Trophoblast cell (in vitro differentiated cells and primary cell): ENCODE measurements at regions not wholly inside any gene's neighbourhood (a gene's known extent, or its start where the extent isn't known, plus 50 kb on each side); places are given as distances from the start of the nearest gene placed in this dataset.

ENCODE experiments used
- DNase-seq, 2 donors: peaks; one replicate each; pipeline ENCODE4 v3.0.0-alpha.2; 2016
- H2AFZ ChIP-seq: 2 replicates; pipeline ENCODE4 v1.6.1; 2013; ENCODE audit warnings: low read length, moderate library complexity, mild to moderate bottlenecking; ENCODE audit not compliant: insufficient read depth, poor library complexity
- H2AK5ac ChIP-seq: 2 replicates; pipeline ENCODE4 v1.6.1; 2013; ENCODE audit warnings: mild to moderate bottlenecking, low read length
- H2BK120ac ChIP-seq: 2 replicates; pipeline ENCODE4 v1.6.1; 2013; ENCODE audit warnings: low read length, mild to moderate bottlenecking, moderate library complexity; ENCODE audit not compliant: insufficient read depth, poor library complexity
- H2BK12ac ChIP-seq: 2 replicates; pipeline ENCODE4 v1.6.1; 2013; ENCODE audit warnings: mild to moderate bottlenecking, low read length, moderate library complexity
- H2BK5ac ChIP-seq: 2 replicates; pipeline ENCODE4 v1.6.1; 2013; ENCODE audit warnings: low read length, low read depth, moderate library complexity, mild to moderate bottlenecking; ENCODE audit not compliant: poor library complexity
- H3K14ac ChIP-seq: 2 replicates; pipeline ENCODE4 v1.6.1; 2013; ENCODE audit warnings: mild to moderate bottlenecking, low read length
- H3K18ac ChIP-seq: 2 replicates; pipeline ENCODE4 v1.6.1; 2013; ENCODE audit warnings: mild to moderate bottlenecking, low read length
- H3K23ac ChIP-seq: 2 replicates; pipeline ENCODE4 v1.6.1; 2013; ENCODE audit warnings: low read length
- H3K27ac ChIP-seq: 2 replicates; pipeline ENCODE4 v1.5.1; 2013; ENCODE audit warnings: low read depth, mild to moderate bottlenecking, inconsistent platforms, low read length, moderate library complexity
- H3K27me3 ChIP-seq: 2 replicates; pipeline ENCODE4 v1.6.1; 2013; ENCODE audit warnings: inconsistent platforms, mild to moderate bottlenecking, low read length, moderate library complexity; ENCODE audit not compliant: insufficient read depth
- H3K36me3 ChIP-seq, 2 experiments: 1 replicate in 1 of 2; 2 replicates in 1 of 2; pipeline ENCODE4 v1.6.1; 2013; ENCODE audit warnings: low read length in 2 of 2, mild to moderate bottlenecking in 2 of 2, moderate library complexity in 1 of 2; ENCODE audit not compliant: insufficient read depth in 2 of 2, control insufficient read depth in 1 of 2
- H3K4ac ChIP-seq: 2 replicates; pipeline ENCODE4 v1.6.1; 2013; ENCODE audit warnings: low read depth, mild to moderate bottlenecking, low read length, moderate library complexity
- H3K4me1 ChIP-seq, 2 experiments: 1 replicate in 1 of 2; 2 replicates in 1 of 2; pipeline ENCODE4 v1.6.1; 2013; ENCODE audit warnings: low read length in 2 of 2, mild to moderate bottlenecking in 2 of 2, moderate library complexity in 1 of 2; ENCODE audit not compliant: insufficient read depth in 2 of 2, control insufficient read depth in 1 of 2
- H3K4me2 ChIP-seq: 2 replicates; pipeline ENCODE4 v1.6.1; 2013; ENCODE audit warnings: inconsistent platforms, mild to moderate bottlenecking, low read length, moderate library complexity
- H3K4me3 ChIP-seq: 2 replicates; pipeline ENCODE4 v1.5.1; 2013; ENCODE audit warnings: mild to moderate bottlenecking, low read depth, low read length, inconsistent platforms
- H3K79me1 ChIP-seq: one replicate; pipeline ENCODE4 v1.6.1; 2013; ENCODE audit warnings: low read length
- H3K79me2 ChIP-seq: 2 replicates; pipeline ENCODE4 v1.6.1; 2013; ENCODE audit warnings: low read length, mild to moderate bottlenecking; ENCODE audit not compliant: control insufficient read depth, insufficient read depth, poor library complexity
- H3K9ac ChIP-seq: 2 replicates; pipeline ENCODE4 v1.6.1; 2013; ENCODE audit warnings: mild to moderate bottlenecking, low read length
- H3K9me3 ChIP-seq: 2 replicates; pipeline ENCODE4 v1.6.1; 2013; ENCODE audit warnings: low read depth, mild to moderate bottlenecking, control low read depth, inconsistent platforms, low read length; ENCODE audit not compliant: insufficient read depth
- H4K12ac ChIP-seq: 2 replicates; pipeline ENCODE4 v1.6.1; 2013; ENCODE audit warnings: low read depth, mild to moderate bottlenecking, low read length, moderate library complexity
- H4K8ac ChIP-seq: 2 replicates; pipeline ENCODE4 v1.6.1; 2013; ENCODE audit warnings: low read depth, mild to moderate bottlenecking, low read length, moderate library complexity
- H4K91ac ChIP-seq: one replicate; pipeline ENCODE4 v1.6.1; 2013; ENCODE audit warnings: low read depth, mild to moderate bottlenecking, low read length, moderate library complexity
- WGBS: extraction: QIAGEN DNeasy Blood & Tissue Kit; methylation state at CpG from one replicate; pipeline ENCODE4 v1.1.7; 2013; ENCODE audit warnings: missing lambda C conversion rate; ENCODE audit not compliant: insufficient read length, insufficient coverage; ENCODE audit errors: extremely low coverage; 5-methylcytosine and 5-hydroxymethylcytosine counted together

GRCh38 chr18:78603102-78603983 is 376.3 kb upstream of the SALL3 start:
- no peak overlapping the region for H3K4me3 ChIP-seq
- no peak overlapping the region for H3K14ac ChIP-seq
- no peak overlapping the region for H2BK5ac ChIP-seq
- H3K9me3 ChIP-seq, result peaks cover 16% of the 10 kb centered on the region
- no peaks in the 10 kb centered on the region for H3K79me2 ChIP-seq
- no peak overlapping the region for H3K27ac ChIP-seq
- no peak overlapping the region for H3K4me2 ChIP-seq
- H4K91ac ChIP-seq, result no peak overlapping the region
- no peaks in the 10 kb centered on the region for H3K27me3 ChIP-seq
- no peak overlapping the region for H4K8ac ChIP-seq
- no peak overlapping the region for H4K12ac ChIP-seq
- no peak overlapping the region for H3K23ac ChIP-seq
- no peak overlapping the region for H3K9ac ChIP-seq
- no peak overlapping the region for H3K4ac ChIP-seq
- H3K4me1 ChIP-seq, result peaks cover 0 to 2% of the 10 kb centered on the region in 2 experiments
- WGBS, result no CpG with 5 or more reads among the region's 25 CpGs
- H2AK5ac ChIP-seq, result no peak overlapping the region
- no peak overlapping the region for H2BK120ac ChIP-seq
- DNase-seq, result no peak
- H3K18ac ChIP-seq, result no peak overlapping the region
- H2AFZ ChIP-seq, result no peak overlapping the region
- H3K36me3 ChIP-seq, result no peaks in the 10 kb centered on the region
- no peak overlapping the region for H2BK12ac ChIP-seq
- no peaks in the 10 kb centered on the region for H3K79me1 ChIP-seq

GRCh38 chr18:78605255-78605654 is 374.4 kb upstream of the SALL3 start:
- H4K91ac ChIP-seq, result no peak overlapping the region
- H2BK5ac ChIP-seq, result no peak overlapping the region
- H3K27ac ChIP-seq, result no peak overlapping the region
- H3K27me3 ChIP-seq, result no peaks in the 10 kb centered on the region
- H3K9me3 ChIP-seq, result peaks cover 14% of the 10 kb centered on the region
- H3K9ac ChIP-seq, result no peak overlapping the region
- peaks cover 0 to 2% of the 10 kb centered on the region in 2 experiments for H3K4me1 ChIP-seq
- no peak overlapping the region for H4K12ac ChIP-seq
- DNase-seq, result no peak
- H3K4me2 ChIP-seq, result no peak overlapping the region
- no peak overlapping the region for H4K8ac ChIP-seq
- H3K36me3 ChIP-seq, result no peaks in the 10 kb centered on the region
- H3K79me1 ChIP-seq, result no peaks in the 10 kb centered on the region
- H3K14ac ChIP-seq, result no peak overlapping the region
- H2BK120ac ChIP-seq, result no peak overlapping the region
- no peak overlapping the region for H2AK5ac ChIP-seq
- WGBS, result no CpG with 5 or more reads among the region's 16 CpGs
- H3K4me3 ChIP-seq, result no peak overlapping the region
- no peak overlapping the region for H3K18ac ChIP-seq
- H3K4ac ChIP-seq, result no peak overlapping the region
- H3K79me2 ChIP-seq, result no peaks in the 10 kb centered on the region
- H2AFZ ChIP-seq, result no peak overlapping the region
- no peak overlapping the region for H3K23ac ChIP-seq
- H2BK12ac ChIP-seq, result no peak overlapping the region

GRCh38 chr18:78607221-78607620 is 372.4 kb upstream of the SALL3 start:
- Histone ChIP-seq H2BK12ac (no peak overlapping the region), H3K9me3 (peaks cover 14% of the 10 kb centered on the region), H3K27me3 (no peaks in the 10 kb centered on the region), H2AFZ (no peak overlapping the region), H3K79me1 (no peaks in the 10 kb centered on the region), H3K9ac (no peak overlapping the region), H3K4me1 (peaks cover 0 to 2% of the 10 kb centered on the region in 2 experiments), H3K4me2 (no peak overlapping the region), H2AK5ac (no peak overlapping the region), H2BK120ac (no peak overlapping the region), H3K4me3 (no peak overlapping the region), H4K91ac (no peak overlapping the region), H3K79me2 (no peaks in the 10 kb centered on the region), H3K23ac (no peak overlapping the region), H4K12ac (no peak overlapping the region), H2BK5ac (no peak overlapping the region), H3K36me3 (no peaks in the 10 kb centered on the region), H3K14ac (no peak overlapping the region), H3K4ac (no peak overlapping the region), H3K18ac (no peak overlapping the region), H4K8ac (no peak overlapping the region), H3K27ac (no peak overlapping the region)
- no peak for DNase-seq
- WGBS, result no CpG with 5 or more reads among the region's 17 CpGs

DNA sequence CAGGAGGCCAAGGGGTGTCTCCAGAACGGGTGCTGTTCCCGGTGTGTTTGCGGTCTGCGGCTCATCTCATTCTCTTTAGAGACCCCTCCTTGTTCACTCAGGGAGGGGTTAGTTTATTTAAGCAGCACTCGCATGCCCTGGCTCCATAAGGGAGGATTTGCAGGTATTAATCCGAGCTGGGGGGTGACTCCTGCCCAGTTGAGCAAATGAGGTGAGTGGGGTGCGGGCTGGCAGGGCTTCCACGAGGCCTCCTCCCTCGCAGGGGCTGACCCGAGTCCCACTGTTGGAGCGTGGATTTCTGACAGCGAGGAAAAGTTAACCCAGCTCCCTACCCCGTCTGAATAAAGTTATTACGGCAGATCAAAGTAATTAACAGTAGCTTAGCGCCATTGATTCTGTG is 371.8 kb upstream of the SALL3 start:
- Histone ChIP-seq H3K27me3 (no peaks in the 10 kb centered on the region), H3K14ac (no peak overlapping the region), H2BK5ac (no peak overlapping the region), H3K79me1 (no peaks in the 10 kb centered on the region), H4K8ac (no peak overlapping the region), H4K91ac (no peak overlapping the region), H2AK5ac (no peak overlapping the region), H3K23ac (no peak overlapping the region), H2BK120ac (no peak overlapping the region), H3K9ac (no peak overlapping the region), H4K12ac (no peak overlapping the region), H3K4me2 (no peak overlapping the region), H3K4me1 (peaks cover 0 to 2% of the 10 kb centered on the region in 2 experiments), H3K4ac (no peak overlapping the region), H2BK12ac (no peak overlapping the region), H3K79me2 (no peaks in the 10 kb centered on the region), H3K4me3 (no peak overlapping the region), H3K18ac (no peak overlapping the region), H3K27ac (no peak overlapping the region), H3K36me3 (no peaks in the 10 kb centered on the region), H2AFZ (no peak overlapping the region), H3K9me3 (peaks cover 13% of the 10 kb centered on the region)
- no CpG with 5 or more reads among the region's 15 CpGs for WGBS
- no peak for DNase-seq
